ENCODE measurements at regions not wholly inside any gene's neighbourhood (a gene's known extent, or its start where the extent isn't known, plus 50 kb on each side); places are given as distances from the start of the nearest gene placed in this dataset.
"Not testable (repeated sequence)": the region's sequence is repeated elsewhere in the genome, so short reads cannot be mapped to it uniquely, and the experiment has no call there.

- Mint-ChIP-seq H3K36me3 (ENCODE audit: insufficient read depth) (no peaks in the 10 kb centered on the region), H3K4me1 (ENCODE audit: low read depth) (peaks cover 4% of the 10 kb centered on the region), H3K9me3 (ENCODE audit: low read depth) (no peaks in the 10 kb centered on the region), H3K27me3 (no peaks in the 10 kb centered on the region), H3K27ac (no peak overlapping the region), H3K4me3 (ENCODE audit: low read depth) (no peak overlapping the region)
- no peak for DNase-seq (ENCODE audit: low spot score, unreplicated experiment)
- TF ChIP-seq, protein P1, sequence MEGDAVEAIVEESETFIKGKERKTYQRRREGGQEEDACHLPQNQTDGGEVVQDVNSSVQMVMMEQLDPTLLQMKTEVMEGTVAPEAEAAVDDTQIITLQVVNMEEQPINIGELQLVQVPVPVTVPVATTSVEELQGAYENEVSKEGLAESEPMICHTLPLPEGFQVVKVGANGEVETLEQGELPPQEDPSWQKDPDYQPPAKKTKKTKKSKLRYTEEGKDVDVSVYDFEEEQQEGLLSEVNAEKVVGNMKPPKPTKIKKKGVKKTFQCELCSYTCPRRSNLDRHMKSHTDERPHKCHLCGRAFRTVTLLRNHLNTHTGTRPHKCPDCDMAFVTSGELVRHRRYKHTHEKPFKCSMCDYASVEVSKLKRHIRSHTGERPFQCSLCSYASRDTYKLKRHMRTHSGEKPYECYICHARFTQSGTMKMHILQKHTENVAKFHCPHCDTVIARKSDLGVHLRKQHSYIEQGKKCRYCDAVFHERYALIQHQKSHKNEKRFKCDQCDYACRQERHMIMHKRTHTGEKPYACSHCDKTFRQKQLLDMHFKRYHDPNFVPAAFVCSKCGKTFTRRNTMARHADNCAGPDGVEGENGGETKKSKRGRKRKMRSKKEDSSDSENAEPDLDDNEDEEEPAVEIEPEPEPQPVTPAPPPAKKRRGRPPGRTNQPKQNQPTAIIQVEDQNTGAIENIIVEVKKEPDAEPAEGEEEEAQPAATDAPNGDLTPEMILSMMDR (IDR thresholded peaks at IDR 0.05; ENCODE audit: unreplicated experiment): no peak
These were observed 80.4 kb downstream of the PMAIP1 start for GRCh38 chr18:59980188-59980637.

GRCh38 chr18:59971871-59972428, 72.2 kb downstream of the PMAIP1 start:
- no peaks in the 10 kb centered on the region for H3K9me3 Mint-ChIP-seq (ENCODE audit: low read depth)
- DNase-seq (ENCODE audit: low spot score, unreplicated experiment): no peak
- no peaks in the 10 kb centered on the region for H3K4me1 Mint-ChIP-seq (ENCODE audit: low read depth)
- TF ChIP-seq, protein P1 (IDR thresholded peaks at IDR 0.05; ENCODE audit: unreplicated experiment): no peak
- H3K27me3 Mint-ChIP-seq: peaks cover 3% of the 10 kb centered on the region
- no peak overlapping the region for H3K27ac Mint-ChIP-seq
- no peaks in the 10 kb centered on the region for H3K36me3 Mint-ChIP-seq (ENCODE audit: insufficient read depth)
- H3K4me3 Mint-ChIP-seq (ENCODE audit: low read depth): no peak overlapping the region

GRCh38 chr18:59971144-59971543, 71.3 kb downstream of the PMAIP1 start:
- not testable (repeated sequence) for H3K27ac Mint-ChIP-seq; H3K9me3 Mint-ChIP-seq (ENCODE audit: low read depth); DNase-seq (ENCODE audit: low spot score, unreplicated experiment); H3K4me1 Mint-ChIP-seq (ENCODE audit: low read depth); H3K36me3 Mint-ChIP-seq (ENCODE audit: insufficient read depth); H3K27me3 Mint-ChIP-seq; H3K4me3 Mint-ChIP-seq (ENCODE audit: low read depth)

- not testable (repeated sequence) for H3K27me3 Mint-ChIP-seq; H3K9me3 Mint-ChIP-seq (ENCODE audit: low read depth); H3K4me3 Mint-ChIP-seq (ENCODE audit: low read depth); H3K4me1 Mint-ChIP-seq (ENCODE audit: low read depth); H3K27ac Mint-ChIP-seq; H3K36me3 Mint-ChIP-seq (ENCODE audit: insufficient read depth); DNase-seq (ENCODE audit: low spot score, unreplicated experiment)
These were observed 69.8 kb downstream of the PMAIP1 start for GRCh38 chr18:59969477-59970028.

DNA sequence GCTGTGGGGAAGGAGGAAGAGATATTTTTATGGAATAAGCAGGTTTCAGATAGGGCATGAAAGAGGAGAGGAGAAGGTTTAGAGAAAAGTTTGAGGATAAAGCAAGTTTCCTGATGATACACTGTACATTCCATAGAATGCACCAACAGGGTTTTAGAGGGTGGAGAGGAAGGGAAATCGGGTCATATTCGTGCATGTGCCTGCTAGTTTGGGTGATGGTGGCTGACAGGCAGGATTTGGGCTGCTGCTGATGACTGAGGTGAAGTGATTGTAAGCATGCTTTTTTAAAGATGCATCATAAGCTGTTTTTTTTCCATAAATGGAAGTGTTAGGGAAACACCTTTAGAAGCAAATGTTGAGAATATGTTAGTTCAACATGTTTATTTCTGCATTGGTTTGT, 68.8 kb downstream of the PMAIP1 start:
- TF ChIP-seq, protein P1 (IDR thresholded peaks at IDR 0.05; ENCODE audit: unreplicated experiment): no peak
- no peaks in the 10 kb centered on the region for H3K4me1 Mint-ChIP-seq (ENCODE audit: low read depth)
- no peaks in the 10 kb centered on the region for H3K36me3 Mint-ChIP-seq (ENCODE audit: insufficient read depth)
- peaks cover 9% of the 10 kb centered on the region for H3K27me3 Mint-ChIP-seq
- no peaks in the 10 kb centered on the region for H3K9me3 Mint-ChIP-seq (ENCODE audit: low read depth)
- H3K27ac Mint-ChIP-seq: no peak overlapping the region
- no peak for DNase-seq (ENCODE audit: low spot score, unreplicated experiment)
- H3K4me3 Mint-ChIP-seq (ENCODE audit: low read depth): no peak overlapping the region

DNA sequence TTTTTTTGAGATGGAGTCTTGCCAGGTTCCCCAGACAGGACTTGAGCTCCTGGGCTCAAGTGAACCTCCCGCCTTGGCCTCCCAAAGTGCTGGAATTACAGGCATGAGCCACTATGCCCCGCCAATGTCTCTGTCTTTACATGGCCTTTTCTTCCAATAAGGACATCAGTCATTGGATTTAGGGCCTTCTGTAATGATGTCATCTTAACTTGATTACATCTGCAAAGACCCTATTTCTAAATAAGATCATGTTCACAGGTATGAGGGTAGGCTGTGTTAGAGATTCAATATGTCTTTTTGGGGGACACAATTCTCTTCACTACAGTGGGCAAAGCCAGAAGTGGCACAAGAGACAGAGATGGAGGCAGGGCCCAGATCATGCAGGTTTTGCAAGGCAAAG, 68.1 kb downstream of the PMAIP1 start:
- no peak overlapping the region for H3K27ac Mint-ChIP-seq
- H3K4me1 Mint-ChIP-seq (ENCODE audit: low read depth): peaks cover 2% of the 10 kb centered on the region
- no peaks in the 10 kb centered on the region for H3K36me3 Mint-ChIP-seq (ENCODE audit: insufficient read depth)
- peaks cover 9% of the 10 kb centered on the region for H3K27me3 Mint-ChIP-seq
- DNase-seq (ENCODE audit: low spot score, unreplicated experiment): no peak
- H3K4me3 Mint-ChIP-seq (ENCODE audit: low read depth): no peak overlapping the region
- H3K9me3 Mint-ChIP-seq (ENCODE audit: low read depth): no peaks in the 10 kb centered on the region
- TF ChIP-seq, protein P1 (IDR thresholded peaks at IDR 0.05; ENCODE audit: unreplicated experiment): no peak

Measured in progenitor cell of endocrine pancreas (in vitro differentiated cells).